ENCODE measurements at regions not wholly inside any gene's neighbourhood (a gene's known extent, or its start where the extent isn't known, plus 50 kb on each side); places are given as distances from the start of the nearest gene placed in this dataset.

- H3K4me1 ChIP-seq (ENCODE audit: insufficient read depth, low read length, severe bottlenecking) = no peaks in the 10 kb centered on the region
- H3K4me2 ChIP-seq (ENCODE audit: low read length) = no peak overlapping the region
- no peaks in the 10 kb centered on the region for H3K9me2 ChIP-seq (ENCODE audit: low read depth, low read length)
- H3K9ac ChIP-seq (ENCODE audit: low read length) = no peak overlapping the region
- H3K36me3 ChIP-seq (ENCODE audit: insufficient read depth, low read length) = no peaks in the 10 kb centered on the region
- no peaks in the 10 kb centered on the region for H4K20me1 ChIP-seq (ENCODE audit: insufficient read depth, low read length)
- H3K79me2 ChIP-seq (ENCODE audit: insufficient read depth, low read length) = no peaks in the 10 kb centered on the region
- no peak overlapping the region for H3K4me3 ChIP-seq (ENCODE audit: low read depth, low read length, poor library complexity, severe bottlenecking)
- TF ChIP-seq EZH2 (IDR thresholded peaks at IDR 0.05; ENCODE audit: borderline replicate concordance, low read length) = no peak
- TF ChIP-seq, protein P1, sequence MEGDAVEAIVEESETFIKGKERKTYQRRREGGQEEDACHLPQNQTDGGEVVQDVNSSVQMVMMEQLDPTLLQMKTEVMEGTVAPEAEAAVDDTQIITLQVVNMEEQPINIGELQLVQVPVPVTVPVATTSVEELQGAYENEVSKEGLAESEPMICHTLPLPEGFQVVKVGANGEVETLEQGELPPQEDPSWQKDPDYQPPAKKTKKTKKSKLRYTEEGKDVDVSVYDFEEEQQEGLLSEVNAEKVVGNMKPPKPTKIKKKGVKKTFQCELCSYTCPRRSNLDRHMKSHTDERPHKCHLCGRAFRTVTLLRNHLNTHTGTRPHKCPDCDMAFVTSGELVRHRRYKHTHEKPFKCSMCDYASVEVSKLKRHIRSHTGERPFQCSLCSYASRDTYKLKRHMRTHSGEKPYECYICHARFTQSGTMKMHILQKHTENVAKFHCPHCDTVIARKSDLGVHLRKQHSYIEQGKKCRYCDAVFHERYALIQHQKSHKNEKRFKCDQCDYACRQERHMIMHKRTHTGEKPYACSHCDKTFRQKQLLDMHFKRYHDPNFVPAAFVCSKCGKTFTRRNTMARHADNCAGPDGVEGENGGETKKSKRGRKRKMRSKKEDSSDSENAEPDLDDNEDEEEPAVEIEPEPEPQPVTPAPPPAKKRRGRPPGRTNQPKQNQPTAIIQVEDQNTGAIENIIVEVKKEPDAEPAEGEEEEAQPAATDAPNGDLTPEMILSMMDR (IDR thresholded peaks at IDR 0.05; ENCODE audit: low read length) = no peak
- no peak overlapping the region for H3K27ac ChIP-seq (ENCODE audit: low read depth, low read length, poor library complexity, severe bottlenecking)
- H3K27me3 ChIP-seq (ENCODE audit: insufficient read depth, low read length) = no peaks in the 10 kb centered on the region
- no peak overlapping the region for H2AFZ ChIP-seq (ENCODE audit: low read length)
- H3F3A ChIP-seq (ENCODE audit: insufficient read depth, low read length) = no peaks in the 10 kb centered on the region
- H3K9me3 ChIP-seq (ENCODE audit: low read length) = no peaks in the 10 kb centered on the region
These were observed 85.9 kb upstream of the SYNPR start for GRCh38 chr3:63192248-63192647.

- Histone ChIP-seq H3K4me1 (ENCODE audit: insufficient read depth, low read length, severe bottlenecking) (no peaks in the 10 kb centered on the region), H3K79me2 (ENCODE audit: insufficient read depth, low read length) (no peaks in the 10 kb centered on the region), H3K9me3 (ENCODE audit: low read length) (no peaks in the 10 kb centered on the region), H2AFZ (ENCODE audit: low read length) (no peak overlapping the region), H3K36me3 (ENCODE audit: insufficient read depth, low read length) (no peaks in the 10 kb centered on the region), H3K27me3 (ENCODE audit: insufficient read depth, low read length) (no peaks in the 10 kb centered on the region), H3K9me2 (ENCODE audit: low read depth, low read length) (no peaks in the 10 kb centered on the region), H3F3A (ENCODE audit: insufficient read depth, low read length) (no peaks in the 10 kb centered on the region), H3K27ac (ENCODE audit: low read depth, low read length, poor library complexity, severe bottlenecking) (no peak overlapping the region), H3K4me3 (ENCODE audit: low read depth, low read length, poor library complexity, severe bottlenecking) (no peak overlapping the region), H4K20me1 (ENCODE audit: insufficient read depth, low read length) (no peaks in the 10 kb centered on the region), H3K9ac (ENCODE audit: low read length) (no peak overlapping the region), H3K4me2 (ENCODE audit: low read length) (no peak overlapping the region)
- TF ChIP-seq, protein P1 (IDR thresholded peaks at IDR 0.05; ENCODE audit: low read length) = peak; percentile 72
- no peak for TF ChIP-seq EZH2 (IDR thresholded peaks at IDR 0.05; ENCODE audit: borderline replicate concordance, low read length)
These were observed 84.5 kb upstream of the SYNPR start for GRCh38 chr3:63193647-63194046.

GRCh38 chr3:63199606-63200005, 78.5 kb upstream of the SYNPR start:
- Histone ChIP-seq H3F3A (ENCODE audit: insufficient read depth, low read length) (no peaks in the 10 kb centered on the region), H3K9me2 (ENCODE audit: low read depth, low read length) (no peaks in the 10 kb centered on the region), H3K79me2 (ENCODE audit: insufficient read depth, low read length) (no peaks in the 10 kb centered on the region), H3K27me3 (ENCODE audit: insufficient read depth, low read length) (no peaks in the 10 kb centered on the region), H3K27ac (ENCODE audit: low read depth, low read length, poor library complexity, severe bottlenecking) (no peak overlapping the region), H4K20me1 (ENCODE audit: insufficient read depth, low read length) (no peaks in the 10 kb centered on the region), H3K9ac (ENCODE audit: low read length) (no peak overlapping the region), H3K4me1 (ENCODE audit: insufficient read depth, low read length, severe bottlenecking) (no peaks in the 10 kb centered on the region), H3K4me2 (ENCODE audit: low read length) (no peak overlapping the region), H3K9me3 (ENCODE audit: low read length) (no peaks in the 10 kb centered on the region), H3K36me3 (ENCODE audit: insufficient read depth, low read length) (no peaks in the 10 kb centered on the region), H3K4me3 (ENCODE audit: low read depth, low read length, poor library complexity, severe bottlenecking) (no peak overlapping the region), H2AFZ (ENCODE audit: low read length) (no peak overlapping the region)
- no peak for TF ChIP-seq EZH2 (IDR thresholded peaks at IDR 0.05; ENCODE audit: borderline replicate concordance, low read length)
- TF ChIP-seq, protein P1 (IDR thresholded peaks at IDR 0.05; ENCODE audit: low read length) = no peak
